K562 (cell line): ENCODE measurements at regions not wholly inside any gene's neighbourhood (a gene's known extent, or its start where the extent isn't known, plus 50 kb on each side); places are given as distances from the start of the nearest gene placed in this dataset.

Experiments used
- ATAC-seq: fragments of 200-7000 bp; cut with Tn5 transposase; 3 replicates; pipeline ENCODE4 v1.9.1; 2020; ENCODE audit warnings: moderate library complexity
- BruUV-seq: library from RNA; stranded (reverse); fragments of 400-500 nt; replicated peaks from 2 replicates; lab custom pipeline; 2021; lab: Mats Ljungman, UMichigan
- CTCF ChIA-PET: fragments of 300-600 bp; formaldehyde crosslinking; extraction: SDS; loops from one replicate; lab custom pipeline; 2021; ENCODE audit warnings: low intra/inter-chr PET ratio; lab: Yijun Ruan, JAX
- POLR2A ChIA-PET: fragments of 300-600, 350-650 bp; sonication (Branson Sonifier 250); formaldehyde crosslinking; extraction: SDS; loops from one replicate; lab custom pipeline; 2021; ENCODE audit warnings: antibody characterized with exemption, inconsistent platforms; lab: Yijun Ruan, JAX
- DNase-seq, 4 experiments: peaks; one replicate each; pipeline versions ENCODE4 v3.0.0 to v3.0.0-alpha.2; 2011 to 2018; ENCODE audit warnings: low spot score in 3 of 4, mixed read lengths in 3 of 4; ENCODE audit errors: extremely low read depth in 1 of 4
- FAIRE-seq: peaks from 2 replicates; lab custom pipeline; 2011; peaks lifted over from hg19 to GRCh38; lab: Jason Lieb, UNC
- H2AFZ ChIP-seq: 2 replicates; pipeline ENCODE4 v1.6.0; 2011; ENCODE audit warnings: low read depth, low read length, control low read depth, inconsistent platforms
- H3K27ac ChIP-seq: fragments of 200-600 bp; 3 replicates; pipeline ENCODE4 v1.8.0; 2011; ENCODE audit warnings: low read depth, mild to moderate bottlenecking, control low read depth, inconsistent platforms, low read length, moderate library complexity, mixed read lengths; ENCODE audit errors: extremely low read depth
- H3K27me3 ChIP-seq, 2 experiments: fragments of 300-600 bp in 1 of 2; 2 replicates in 1 of 2; 3 replicates in 1 of 2; pipeline versions ENCODE4 v1.6.0 to v1.8.0; 2011; ENCODE audit warnings: inconsistent platforms in 2 of 2, low read length in 2 of 2, mild to moderate bottlenecking in 1 of 2, mixed read lengths in 1 of 2, moderate library complexity in 1 of 2; ENCODE audit not compliant: control insufficient read depth in 2 of 2, insufficient read depth in 2 of 2
- H3K36me3 ChIP-seq: fragments of 300-600 bp; 3 replicates; pipeline ENCODE4 v1.8.0; 2011; ENCODE audit warnings: mild to moderate bottlenecking, low read length, inconsistent platforms; ENCODE audit not compliant: control insufficient read depth, insufficient read depth
- H3K4me1 ChIP-seq, 2 experiments: fragments of 200-600 bp in 1 of 2; replicated peaks in 1 of 2; 2 replicates in 1 of 2; 3 replicates in 1 of 2; pipeline versions ENCODE4 v1.5.1 to v1.8.0; 2011; ENCODE audit warnings: inconsistent platforms in 2 of 2, low read length in 2 of 2, mild to moderate bottlenecking in 1 of 2, mixed read lengths in 1 of 2, moderate library complexity in 1 of 2; ENCODE audit not compliant: control insufficient read depth in 2 of 2, insufficient read depth in 2 of 2
- H3K4me2 ChIP-seq: 2 replicates; pipeline ENCODE4 v1.6.1; 2011; ENCODE audit warnings: low read length, control low read depth, inconsistent platforms, mixed read lengths; ENCODE audit not compliant: insufficient read depth
- H3K4me3 ChIP-seq: fragments of 200-600 bp; sonication (generic), shearing (Covaris generic); 2 replicates; pipeline ENCODE4 v1.5.1; 2016; ENCODE audit warnings: control low read depth, inconsistent platforms
- H3K79me2 ChIP-seq: fragments of 200-600 bp; 3 replicates; pipeline ENCODE4 v1.8.0; 2011; ENCODE audit warnings: low read length, inconsistent platforms; ENCODE audit not compliant: control insufficient read depth, insufficient read depth
- H3K9ac ChIP-seq, 2 experiments: 2 replicates each; pipeline versions ENCODE4 v1.6.0 to v1.6.1; 2011; ENCODE audit warnings: low read depth in 2 of 2, low read length in 2 of 2, control low read depth in 1 of 2, inconsistent platforms in 1 of 2, mild to moderate bottlenecking in 1 of 2, mixed read lengths in 1 of 2; ENCODE audit not compliant: insufficient read depth in 1 of 2
- H3K9me1 ChIP-seq: one replicate; pipeline ENCODE4 v1.6.0; 2011; ENCODE audit warnings: inconsistent platforms, mild to moderate bottlenecking, low read length, moderate library complexity; ENCODE audit not compliant: control insufficient read depth, insufficient read depth
- H3K9me3 ChIP-seq: replicated peaks from 2 replicates; pipeline ENCODE4 v1.5.1; 2011; ENCODE audit warnings: low read depth, low read length, inconsistent platforms; ENCODE audit not compliant: control insufficient read depth, insufficient read depth
- H4K20me1 ChIP-seq: replicated peaks from 2 replicates; pipeline ENCODE4 v1.6.1; 2011; ENCODE audit warnings: low read length, inconsistent platforms, mixed read lengths; ENCODE audit not compliant: control insufficient read depth, insufficient read depth
- ATF1 ChIP-seq, 2 experiments: fragments of 450-650 bp in 1 of 2; IDR thresholded peaks; 2 replicates each; pipeline ENCODE4 v1.6.1; 2016; ENCODE audit warnings: missing compliant biosample characterization in 1 of 2, missing genetic modification characterization in 1 of 2
- CBFA2T2 ChIP-seq: fragments of 450-650 bp; conservative IDR thresholded peaks from 2 replicates; pipeline ENCODE4 v1.6.1; 2017; ENCODE audit warnings: mild to moderate bottlenecking
- EGR1 ChIP-seq: fragments of 450-650 bp; conservative IDR thresholded peaks from 2 replicates; pipeline ENCODE4 v1.6.1; 2017; ENCODE audit warnings: mild to moderate bottlenecking
- ELF1 ChIP-seq: fragments of 200-800 bp; sonication (Bioruptor generic); IDR thresholded peaks from 2 replicates; pipeline ENCODE4 v1.6.1; 2016; ENCODE audit warnings: missing genetic modification characterization, missing compliant biosample characterization
- ESRRA ChIP-seq: fragments of 450-650 bp; IDR thresholded peaks from 2 replicates; pipeline ENCODE4 v1.6.1; 2014; ENCODE audit warnings: low read depth, mild to moderate bottlenecking, moderate library complexity, borderline replicate concordance
- HLTF ChIP-seq: fragments of 450-650 bp; IDR thresholded peaks from 2 replicates; pipeline ENCODE4 v1.6.1; 2016
- HNRNPL ChIP-seq: fragments of 200-400 bp; formaldehyde crosslinking; IDR thresholded peaks from 2 replicates; pipeline ENCODE4 v1.6.1; 2017; ENCODE audit warnings: low read depth, mild to moderate bottlenecking, low read length
- KLF6 ChIP-seq: fragments of 250-450 bp; sonication (Bioruptor Pico); IDR thresholded peaks from 2 replicates; pipeline ENCODE4 v1.4.0; 2020; ENCODE audit warnings: mild to moderate bottlenecking, moderate library complexity, borderline replicate concordance
- MEF2D ChIP-seq: conservative IDR thresholded peaks from 2 replicates; pipeline ENCODE4 v1.6.1; 2016; ENCODE audit warnings: low read depth, missing genetic modification characterization, missing compliant biosample characterization
- NCOA6 ChIP-seq: fragments of 450-650 bp; IDR thresholded peaks from 2 replicates; pipeline ENCODE4 v1.6.1; 2017; ENCODE audit warnings: mild to moderate bottlenecking
- NFIC ChIP-seq: fragments of 450-650 bp; IDR thresholded peaks from 2 replicates; pipeline ENCODE4 v1.6.1; 2017; ENCODE audit warnings: mild to moderate bottlenecking, inconsistent platforms
- PPARD ChIP-seq: fragments of 250-450 bp; sonication (Bioruptor Pico); IDR thresholded peaks from 2 replicates; pipeline ENCODE4 v1.8.0; 2022; ENCODE audit warnings: inconsistent platforms, mild to moderate bottlenecking, moderate library complexity
- RFX7 ChIP-seq: fragments of 250-450 bp; sonication (Bioruptor Pico); IDR thresholded peaks from 2 replicates; pipeline ENCODE4 v1.5.1; 2021; ENCODE audit warnings: mild to moderate bottlenecking
- SMAD1 ChIP-seq: fragments of 150-350 bp; IDR thresholded peaks from 2 replicates; pipeline ENCODE4 v1.6.1; 2014; ENCODE audit warnings: low read length, low read depth; ENCODE audit not compliant: partially characterized antibody
- TAF9B ChIP-seq: fragments of 450-650 bp; IDR thresholded peaks from 2 replicates; pipeline ENCODE4 v1.6.1; 2018; ENCODE audit warnings: mild to moderate bottlenecking; ENCODE audit not compliant: partially characterized antibody
- TAL1 ChIP-seq: fragments of 450-650 bp; IDR thresholded peaks from 2 replicates; pipeline ENCODE4 v1.6.1; 2016; ENCODE audit warnings: mild to moderate bottlenecking
- ZNF12 ChIP-seq: sonication (generic); formaldehyde crosslinking; IDR thresholded peaks from 2 replicates; pipeline ENCODE4 v1.4.0; 2020; ENCODE audit warnings: mild to moderate bottlenecking, missing genetic modification reagents
- ZNF184 ChIP-seq: sonication (generic); formaldehyde crosslinking; IDR thresholded peaks from 2 replicates; pipeline ENCODE4 v1.5.0; 2020; ENCODE audit warnings: missing genetic modification reagents
- ZNF274 ChIP-seq: IDR thresholded peaks from 2 replicates; pipeline ENCODE4 v1.6.1; 2011; ENCODE audit warnings: low read depth, mild to moderate bottlenecking, low read length, moderate library complexity, borderline replicate concordance
- ZNF354B ChIP-seq: fragments of 250-450 bp; sonication (Bioruptor Pico); IDR thresholded peaks from 2 replicates; pipeline ENCODE4 v1.4.0; 2020
- WGBS: fragments of 100-300 bp; shearing (Covaris generic); methylation state at CpG from one replicate; pipeline ENCODE4 v1.1.6; 2016; ENCODE audit warnings: low coverage, mixed read lengths; ENCODE audit not compliant: insufficient coverage; ENCODE audit errors: missing lambda C conversion rate; 5-methylcytosine and 5-hydroxymethylcytosine counted together
- in situ Hi-C: fragments of 300-500 bp; cut with MboI; formaldehyde crosslinking; loops from 4 replicates; pipeline ENCODE4 v1.15.0; 2018; ENCODE audit warnings: inconsistent platforms, mixed read lengths
- intact Hi-C: fragments of 100-400 bp; cut with micrococcal nuclease; formaldehyde crosslinking; loops from 2 replicates; pipeline ENCODE4 v1.14.2; 2022
- TF ChIP-seq, protein P1 (sequence below): fragments of 250-450 bp; sonication (Bioruptor Pico); IDR thresholded peaks from 2 replicates; pipeline ENCODE4 v1.5.0; 2020; ENCODE audit warnings: mild to moderate bottlenecking, borderline replicate concordance
- TF ChIP-seq, protein P2 (sequence below): sonication (generic); formaldehyde crosslinking; IDR thresholded peaks from 2 replicates; pipeline ENCODE4 v1.8.0; 2022; ENCODE audit warnings: mild to moderate bottlenecking, missing genetic modification reagents, borderline replicate concordance

DNA sequence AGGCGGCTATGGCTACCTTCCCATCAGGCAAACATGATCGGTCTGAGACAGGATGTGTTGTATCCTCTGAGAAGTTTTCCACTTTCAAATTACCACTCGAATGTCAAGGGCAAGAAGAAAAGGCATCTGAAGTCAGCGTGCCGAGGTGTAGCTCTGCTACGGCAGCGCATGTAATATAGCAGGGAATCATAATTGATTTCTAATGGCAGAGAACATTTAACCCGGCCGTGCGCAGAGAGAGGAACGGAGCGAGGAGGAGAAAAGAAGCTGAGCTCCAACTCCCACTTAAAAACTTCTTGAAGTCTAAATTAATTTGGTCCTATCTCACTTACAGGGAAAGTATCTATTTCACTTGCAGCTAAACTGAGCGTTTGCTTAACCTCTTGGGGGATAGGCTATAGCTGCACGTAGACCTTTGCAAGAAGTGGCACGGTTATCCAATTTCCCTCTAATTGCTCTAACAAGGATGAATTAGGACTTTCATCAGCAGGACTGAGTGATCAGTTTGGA is 137.3 kb upstream of the KIRREL3 start (continued):
- TF ChIP-seq TAF9B (no peak), EGR1 (no peak), ATF1 (CRISPR knock-in tag; IDR thresholded peaks at IDR 0.05) (no peak), ATF1 (tag; IDR thresholded peaks at IDR 0.05) (no peak), NCOA6 (no peak), PPARD (CRISPR knock-in tag) (no peak), MEF2D (tag) (no peak), HLTF (no peak), KLF6 (CRISPR knock-in tag) (no peak), ZNF354B (CRISPR knock-in tag) (no peak), ZNF274 (no peak)

DNA sequence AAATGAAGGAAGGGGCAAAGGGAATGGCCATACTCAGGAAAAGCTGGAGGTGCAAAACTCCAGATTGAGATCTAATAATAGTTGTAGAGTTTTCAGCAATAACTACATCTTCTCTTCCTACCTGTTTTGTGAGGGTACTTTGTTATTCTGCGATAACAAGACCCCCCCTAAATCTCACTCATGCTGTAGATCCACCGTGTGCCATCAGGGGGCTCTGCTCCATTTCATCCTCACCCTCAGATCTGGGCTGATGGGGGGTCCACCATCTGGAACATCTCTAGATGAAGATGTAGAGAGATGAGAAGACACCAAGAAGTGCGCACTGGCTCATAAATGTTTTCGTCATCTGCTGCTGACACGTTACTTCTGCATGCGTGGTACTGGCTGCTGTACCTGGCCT is 135.9 kb upstream of the KIRREL3 start:
- in situ Hi-C loops = no loop called here
- H3K27me3 ChIP-seq = no peaks in the 10 kb centered on the region
- BruUV-seq = no TSS peak
- no peaks in the 10 kb centered on the region for H3K4me1 ChIP-seq
- no peaks in the 10 kb centered on the region for H4K20me1 ChIP-seq
- ChIA-PET POLR2A (no interaction called here), CTCF (no interaction called here)
- FAIRE-seq (no peak), ATAC-seq (no peak), DNase-seq (no peak)
- H3K79me2 ChIP-seq = no peaks in the 10 kb centered on the region
- H3K9me1 ChIP-seq = no peaks in the 10 kb centered on the region
- 5% methylated on average over 6 of the region's 6 CpGs for WGBS
- H3K9me3 ChIP-seq = no peaks in the 10 kb centered on the region
- H3K4me2 ChIP-seq = no peak overlapping the region
- H3K9ac ChIP-seq = no peak overlapping the region
- no peaks in the 10 kb centered on the region for H3K36me3 ChIP-seq
- no peak overlapping the region for H3K27ac ChIP-seq
- no peak overlapping the region for H3K4me3 ChIP-seq
- intact Hi-C loops = no loop called here
- H2AFZ ChIP-seq = no peak overlapping the region
- no peak for TF ChIP-seq ELF1 (tag)
- no peak for TF ChIP-seq HNRNPL
- no peak for TF ChIP-seq ZNF184 (CRISPR knock-in tag)
- TF ChIP-seq, protein P1, sequence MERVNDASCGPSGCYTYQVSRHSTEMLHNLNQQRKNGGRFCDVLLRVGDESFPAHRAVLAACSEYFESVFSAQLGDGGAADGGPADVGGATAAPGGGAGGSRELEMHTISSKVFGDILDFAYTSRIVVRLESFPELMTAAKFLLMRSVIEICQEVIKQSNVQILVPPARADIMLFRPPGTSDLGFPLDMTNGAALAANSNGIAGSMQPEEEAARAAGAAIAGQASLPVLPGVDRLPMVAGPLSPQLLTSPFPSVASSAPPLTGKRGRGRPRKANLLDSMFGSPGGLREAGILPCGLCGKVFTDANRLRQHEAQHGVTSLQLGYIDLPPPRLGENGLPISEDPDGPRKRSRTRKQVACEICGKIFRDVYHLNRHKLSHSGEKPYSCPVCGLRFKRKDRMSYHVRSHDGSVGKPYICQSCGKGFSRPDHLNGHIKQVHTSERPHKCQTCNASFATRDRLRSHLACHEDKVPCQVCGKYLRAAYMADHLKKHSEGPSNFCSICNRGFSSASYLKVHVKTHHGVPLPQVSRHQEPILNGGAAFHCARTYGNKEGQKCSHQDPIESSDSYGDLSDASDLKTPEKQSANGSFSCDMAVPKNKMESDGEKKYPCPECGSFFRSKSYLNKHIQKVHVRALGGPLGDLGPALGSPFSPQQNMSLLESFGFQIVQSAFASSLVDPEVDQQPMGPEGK (CRISPR knock-in tag) = no peak
- no peak for TF ChIP-seq ZNF12 (CRISPR knock-in tag)
- TF ChIP-seq, protein P2, sequence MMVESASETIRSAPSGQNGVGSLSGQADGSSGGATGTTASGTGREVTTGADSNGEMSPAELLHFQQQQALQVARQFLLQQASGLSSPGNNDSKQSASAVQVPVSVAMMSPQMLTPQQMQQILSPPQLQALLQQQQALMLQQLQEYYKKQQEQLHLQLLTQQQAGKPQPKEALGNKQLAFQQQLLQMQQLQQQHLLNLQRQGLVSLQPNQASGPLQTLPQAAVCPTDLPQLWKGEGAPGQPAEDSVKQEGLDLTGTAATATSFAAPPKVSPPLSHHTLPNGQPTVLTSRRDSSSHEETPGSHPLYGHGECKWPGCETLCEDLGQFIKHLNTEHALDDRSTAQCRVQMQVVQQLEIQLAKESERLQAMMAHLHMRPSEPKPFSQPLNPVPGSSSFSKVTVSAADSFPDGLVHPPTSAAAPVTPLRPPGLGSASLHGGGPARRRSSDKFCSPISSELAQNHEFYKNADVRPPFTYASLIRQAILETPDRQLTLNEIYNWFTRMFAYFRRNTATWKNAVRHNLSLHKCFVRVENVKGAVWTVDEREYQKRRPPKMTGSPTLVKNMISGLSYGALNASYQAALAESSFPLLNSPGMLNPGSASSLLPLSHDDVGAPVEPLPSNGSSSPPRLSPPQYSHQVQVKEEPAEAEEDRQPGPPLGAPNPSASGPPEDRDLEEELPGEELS (CRISPR knock-in tag) = no peak
- no peak for TF ChIP-seq CBFA2T2
- no peak for TF ChIP-seq RFX7 (CRISPR knock-in tag)
- TF ChIP-seq ESRRA = no peak
- TF ChIP-seq TAL1 = no peak
- no peak for TF ChIP-seq SMAD1
- no peak for TF ChIP-seq ZNF354B (CRISPR knock-in tag)
- no peak for TF ChIP-seq NFIC
